ENCODE measurements at regions not wholly inside any gene's neighbourhood (a gene's known extent, or its start where the extent isn't known, plus 50 kb on each side); places are given as distances from the start of the nearest gene placed in this dataset.

GRCh38 chr5:154566146-154566680 lies 88.2 kb upstream of the HAND1 start:
- Histone ChIP-seq H4K20me1 (ENCODE audit: insufficient read depth) (no peaks in the 10 kb centered on the region), H2AFZ (ENCODE audit: low read depth, low read length) (no peak overlapping the region), H3K79me2 (replicated peaks; ENCODE audit: insufficient read depth, low read length) (no peaks in the 10 kb centered on the region), H3K4me3 (ENCODE audit: low read length) (no peak overlapping the region), H3K4me2 (ENCODE audit: low read length) (no peak overlapping the region), H3K9me3 (ENCODE audit: low read length) (no peaks in the 10 kb centered on the region), H3K27me3 (ENCODE audit: insufficient read depth, low read depth, low read length) (no peaks in the 10 kb centered on the region), H3K36me3 (ENCODE audit: insufficient read depth, low read length) (no peaks in the 10 kb centered on the region), H3K27ac (ENCODE audit: low read length) (no peak overlapping the region), H3F3A (ENCODE audit: insufficient read depth, low read length, poor library complexity, severe bottlenecking) (no peaks in the 10 kb centered on the region), H3K9ac (ENCODE audit: low read length) (no peak overlapping the region), H3K9me2 (ENCODE audit: insufficient read depth, low read length) (no peaks in the 10 kb centered on the region)
- TF ChIP-seq REST (IDR thresholded peaks at IDR 0.05; ENCODE audit: borderline replicate concordance) (no peak), EP300 (conservative IDR thresholded peaks at IDR 0.05; ENCODE audit: poor library complexity, severe bottlenecking) (no peak), MXI1 (conservative IDR thresholded peaks at IDR 0.05; ENCODE audit: poor library complexity, severe bottlenecking) (no peak), TAF1 (IDR thresholded peaks at IDR 0.05; ENCODE audit: low read depth) (no peak), POLR2AphosphoS5 (IDR thresholded peaks at IDR 0.05) (no peak), EZH2 (IDR thresholded peaks at IDR 0.05; ENCODE audit: borderline replicate concordance, insufficient read depth, low read length, poor library complexity, severe bottlenecking) (no peak), RAD21 (conservative IDR thresholded peaks at IDR 0.05) (no peak), CTCF (IDR thresholded peaks at IDR 0.05; ENCODE audit: poor library complexity, severe bottlenecking) (no peak), SMC3 (conservative IDR thresholded peaks at IDR 0.05; ENCODE audit: poor library complexity) (no peak)

- H3K4me2 ChIP-seq (ENCODE audit: low read length): no peak overlapping the region
- H3K79me2 ChIP-seq (replicated peaks; ENCODE audit: insufficient read depth, low read length): no peaks in the 10 kb centered on the region
- H2AFZ ChIP-seq (ENCODE audit: low read depth, low read length): no peak overlapping the region
- TF ChIP-seq SMC3 (conservative IDR thresholded peaks at IDR 0.05; ENCODE audit: poor library complexity) (no peak), EZH2 (IDR thresholded peaks at IDR 0.05; ENCODE audit: borderline replicate concordance, insufficient read depth, low read length, poor library complexity, severe bottlenecking) (no peak), MXI1 (conservative IDR thresholded peaks at IDR 0.05; ENCODE audit: poor library complexity, severe bottlenecking) (no peak)
- H3K36me3 ChIP-seq (ENCODE audit: insufficient read depth, low read length): no peaks in the 10 kb centered on the region
- no peaks in the 10 kb centered on the region for H4K20me1 ChIP-seq (ENCODE audit: insufficient read depth)
- H3F3A ChIP-seq (ENCODE audit: insufficient read depth, low read length, poor library complexity, severe bottlenecking): no peaks in the 10 kb centered on the region
- no peaks in the 10 kb centered on the region for H3K27me3 ChIP-seq (ENCODE audit: insufficient read depth, low read depth, low read length)
- no peak overlapping the region for H3K27ac ChIP-seq (ENCODE audit: low read length)
- H3K9ac ChIP-seq (ENCODE audit: low read length): no peak overlapping the region
- H3K9me2 ChIP-seq (ENCODE audit: insufficient read depth, low read length): no peaks in the 10 kb centered on the region
- H3K9me3 ChIP-seq (ENCODE audit: low read length): no peaks in the 10 kb centered on the region
- H3K4me3 ChIP-seq (ENCODE audit: low read length): no peak overlapping the region
Measured at GRCh38 chr5:154565123-154565522, 87.1 kb upstream of the HAND1 start.
